CMK (cell line): ENCODE measurements at regions not wholly inside any gene's neighbourhood (a gene's known extent, or its start where the extent isn't known, plus 50 kb on each side); places are given as distances from the start of the nearest gene placed in this dataset.

Experiments
- DNase-seq: peaks from one replicate; pipeline ENCODE4 v3.0.0-alpha.2; 2010; ENCODE audit warnings: low read depth

- DNase-seq, result no peak
Observed at GRCh38 chr4:135207531-135207930, 1005.9 kb upstream of the PABPC4L start.

DNA sequence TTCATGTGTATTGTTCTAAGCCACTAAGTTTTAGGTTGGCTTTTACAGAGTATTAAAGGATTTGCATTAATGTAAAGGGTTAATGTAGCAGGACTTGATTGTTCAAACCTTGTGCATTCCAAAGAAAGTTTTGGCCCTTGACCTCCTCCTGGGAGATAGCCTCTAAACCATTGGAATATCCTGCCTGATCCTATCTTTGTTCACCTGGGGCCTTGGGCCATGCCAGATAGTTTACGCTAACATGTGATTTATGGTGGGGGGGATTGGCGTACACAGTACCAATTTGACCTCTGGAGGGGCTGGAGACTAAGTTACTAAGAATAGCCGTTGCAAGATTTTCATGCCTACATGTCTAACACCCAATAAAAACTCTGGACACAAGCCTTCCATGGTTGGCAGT is 1002.7 kb upstream of the PABPC4L start:
- DNase-seq, result no peak

- DNase-seq, result no peak
Observed at GRCh38 chr4:135201081-135201480, 999.5 kb upstream of the PABPC4L start.

GRCh38 chr4:135197641-135198040 is 996.1 kb upstream of the PABPC4L start:
- DNase-seq, result no peak

DNA sequence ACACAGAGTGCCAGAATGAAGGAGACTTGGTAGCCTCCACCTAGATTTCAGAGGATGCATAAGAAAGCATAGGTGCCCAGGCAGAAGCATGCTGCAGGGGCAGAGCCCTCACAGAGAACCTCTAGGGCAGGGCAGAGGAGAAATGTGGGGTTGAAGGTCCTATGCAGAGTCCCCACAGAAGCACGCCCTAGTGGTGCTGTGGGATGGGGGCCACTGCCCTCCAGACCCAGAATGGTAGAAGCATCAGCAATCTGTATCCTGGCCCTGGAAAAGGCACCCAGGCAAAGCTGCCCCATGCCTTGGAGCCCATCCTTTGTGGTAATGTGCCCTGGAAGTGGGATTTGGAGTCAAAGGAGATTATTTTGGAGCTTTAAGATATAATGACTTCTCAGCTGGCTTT is 992.9 kb upstream of the PABPC4L start:
- DNase-seq, result no peak

GRCh38 chr4:135192751-135193535 is 991.4 kb upstream of the PABPC4L start:
- no peak for DNase-seq

DNA sequence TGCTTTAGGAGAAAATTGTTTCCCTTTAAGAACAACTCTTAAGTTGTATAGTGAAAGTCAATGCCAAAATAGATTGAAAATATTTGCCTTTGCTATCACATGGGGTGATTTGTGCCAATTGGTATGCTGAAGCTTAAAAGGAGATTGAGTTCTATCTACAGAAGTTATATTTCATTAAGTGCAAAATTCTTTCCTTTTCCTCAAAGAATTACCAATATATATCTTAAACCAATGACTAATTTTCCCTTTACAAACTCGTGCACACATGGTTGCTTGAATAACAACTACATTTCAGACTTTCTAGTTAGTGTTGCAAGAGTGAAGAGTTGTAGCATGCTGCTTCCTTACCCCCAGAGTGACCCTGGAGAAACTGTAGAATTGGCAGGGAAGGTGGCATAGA is 990.0 kb upstream of the PABPC4L start:
- no peak for DNase-seq

DNA sequence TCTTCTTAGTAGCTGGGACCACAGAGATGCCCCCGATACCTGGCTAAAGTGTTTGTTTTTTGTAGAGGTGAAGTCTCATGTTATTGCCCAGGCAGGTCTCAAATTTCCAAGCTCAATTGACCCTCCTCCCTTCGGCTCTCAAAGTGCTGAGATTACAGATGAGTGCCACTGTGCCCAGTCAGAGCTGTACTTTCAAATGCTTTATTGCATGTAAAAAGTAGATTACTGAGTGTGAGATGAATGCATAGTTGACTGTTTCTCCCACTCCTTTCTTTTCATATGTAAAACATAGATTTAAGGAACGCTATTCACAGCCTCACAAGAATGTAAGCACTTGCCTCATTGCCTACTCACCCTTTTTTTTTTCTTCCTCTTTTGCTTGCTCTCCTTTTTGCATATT is 984.4 kb upstream of the PABPC4L start:
- no peak for DNase-seq

DNA sequence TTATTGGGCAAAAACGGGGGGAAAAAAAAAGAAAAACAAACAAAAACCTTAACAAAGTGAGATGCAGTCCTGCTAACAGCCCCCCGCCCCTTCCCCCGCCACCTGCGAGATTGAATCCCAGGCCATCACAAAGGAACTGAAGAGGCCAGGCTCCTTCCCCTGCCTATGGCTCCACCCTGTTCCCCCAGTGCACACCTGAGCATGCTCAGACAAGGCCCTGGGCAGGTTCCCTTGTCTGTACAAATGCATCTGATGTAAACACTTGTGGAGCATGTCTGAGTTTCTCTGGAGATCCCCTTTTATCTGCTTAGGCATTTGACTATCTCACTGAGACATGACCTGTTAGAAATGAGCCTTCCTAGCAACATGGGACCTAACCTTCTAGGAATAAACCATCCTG is 983.7 kb upstream of the PABPC4L start:
- DNase-seq, result no peak

GRCh38 chr4:135184715-135185114 is 983.1 kb upstream of the PABPC4L start:
- no peak for DNase-seq

- DNase-seq, result no peak
Observed at GRCh38 chr4:135177321-135177720, 975.7 kb upstream of the PABPC4L start.

- DNase-seq, result no peak
Observed at GRCh38 chr4:135166661-135167060, 965.1 kb upstream of the PABPC4L start.

DNA sequence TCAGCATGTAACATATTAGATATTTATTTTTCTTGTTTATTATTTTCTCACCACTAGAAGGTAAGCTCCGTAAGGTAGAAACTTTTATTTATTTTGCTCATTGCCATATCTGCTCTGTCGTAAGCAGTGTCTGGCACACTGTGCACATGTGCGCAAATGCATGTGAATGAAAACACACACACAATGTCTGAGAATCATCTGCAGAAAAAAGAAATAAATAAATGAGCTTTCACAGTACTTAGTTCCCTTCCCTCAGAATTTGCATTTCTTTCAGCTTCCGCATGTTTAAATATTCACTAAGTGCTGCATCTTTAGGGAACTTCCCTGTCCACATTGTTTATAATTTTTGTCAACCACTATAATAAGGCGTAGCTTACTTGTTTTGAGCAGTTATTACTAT is 963.0 kb upstream of the PABPC4L start:
- no peak for DNase-seq

DNA sequence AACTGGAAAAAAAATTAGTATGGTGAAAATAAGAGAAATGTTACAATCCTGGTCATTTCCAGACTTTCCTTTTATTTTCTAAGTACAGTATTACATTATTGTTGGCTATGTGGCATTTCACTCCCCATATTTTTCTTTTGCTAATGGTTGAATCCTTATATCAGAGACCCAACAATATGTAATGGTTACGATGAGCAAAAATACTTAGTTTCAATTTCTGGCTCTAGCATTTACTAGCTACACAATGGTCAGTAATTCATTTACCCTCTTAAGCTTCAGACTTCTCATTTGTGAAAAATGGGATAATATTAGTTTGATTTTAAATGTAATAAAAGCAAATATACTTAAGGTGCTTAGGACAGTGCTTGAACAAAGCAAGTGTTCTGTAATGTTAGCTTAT is 942.9 kb upstream of the PABPC4L start:
- DNase-seq, result no peak

- DNase-seq, result no peak
Observed at GRCh38 chr4:135124196-135124595, 922.6 kb upstream of the PABPC4L start.

GRCh38 chr4:135123632-135124031 is 922.0 kb upstream of the PABPC4L start:
- no peak for DNase-seq

DNA sequence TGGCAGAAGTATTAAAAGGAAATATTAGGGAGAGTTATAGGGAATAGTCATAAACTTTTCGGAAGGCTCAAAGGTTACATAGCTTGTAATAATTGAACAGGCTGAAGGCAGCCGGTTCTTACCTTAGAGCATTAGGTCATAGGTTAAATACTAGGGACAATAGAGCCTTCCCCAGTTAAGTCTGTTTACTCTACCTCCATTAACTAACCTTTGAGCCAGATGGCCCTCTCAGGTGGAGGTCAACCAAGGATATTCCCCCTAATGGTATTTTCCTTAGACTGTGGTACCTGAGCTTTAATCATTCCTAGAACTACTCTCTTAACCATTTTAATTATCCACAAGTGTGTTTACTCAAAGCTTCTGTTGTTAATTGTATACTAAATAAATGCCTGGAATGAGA is 920.9 kb upstream of the PABPC4L start:
- no peak for DNase-seq

GRCh38 chr4:135120195-135120594 is 918.6 kb upstream of the PABPC4L start:
- DNase-seq, result no peak

DNA sequence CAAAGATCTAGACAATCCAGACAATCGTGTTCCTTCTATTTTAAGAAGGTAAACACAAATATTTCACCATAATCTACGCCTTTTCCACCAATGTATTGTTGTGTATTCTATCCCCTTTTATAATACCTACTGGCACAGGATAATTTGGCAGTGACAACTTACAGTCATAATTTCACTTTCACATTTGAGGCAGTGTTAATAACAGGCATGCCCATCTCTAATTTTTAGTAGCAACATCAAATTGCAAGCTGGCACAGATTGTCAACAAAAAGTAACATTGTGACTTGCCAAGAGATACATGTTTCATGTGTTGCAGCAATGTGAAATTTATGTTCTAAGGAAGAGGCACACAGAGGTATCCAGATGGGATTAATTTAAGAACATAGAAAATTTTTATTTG is 912.5 kb upstream of the PABPC4L start:
- DNase-seq, result no peak

GRCh38 chr4:135098061-135098460 is 896.5 kb upstream of the PABPC4L start:
- DNase-seq, result no peak

DNA sequence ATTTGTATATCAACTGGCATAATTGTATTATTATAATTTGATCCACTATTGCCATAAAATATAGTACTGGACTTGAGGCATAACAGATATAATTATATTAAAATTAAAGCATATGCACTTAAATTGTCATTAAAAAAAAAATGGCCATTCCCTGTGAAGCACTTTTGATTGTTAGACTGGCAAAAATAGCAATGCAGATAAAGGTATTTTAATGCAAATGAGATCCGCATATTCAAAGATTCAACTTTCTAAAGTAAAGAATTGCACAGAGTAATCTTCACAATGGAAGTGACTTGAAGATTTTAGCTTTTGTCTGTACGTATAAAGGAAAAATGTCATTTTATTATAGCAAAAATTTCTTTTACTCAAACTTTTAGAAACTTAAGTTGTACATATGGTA is 871.8 kb upstream of the PABPC4L start:
- DNase-seq, result no peak

GRCh38 chr4:135072553-135072952 is 871.0 kb upstream of the PABPC4L start:
- no peak for DNase-seq

DNA sequence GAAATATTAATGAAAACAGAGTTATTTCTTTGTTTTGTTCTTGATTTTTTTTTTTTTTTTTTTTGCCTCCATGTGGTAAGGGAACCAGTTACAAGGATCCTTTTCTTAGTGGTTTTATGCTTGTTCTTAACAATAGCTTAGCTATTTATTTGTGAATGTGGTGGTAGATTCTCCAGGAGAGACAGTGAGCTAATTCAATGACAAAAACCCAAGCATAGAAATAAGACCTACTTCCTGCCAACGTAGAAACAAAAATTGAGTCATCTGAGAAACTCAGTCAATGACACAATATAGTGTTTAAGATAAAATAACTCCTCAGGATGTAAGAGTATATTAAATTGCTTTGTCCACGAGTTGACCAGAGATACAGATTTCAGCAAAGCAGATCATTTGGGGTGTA is 863.8 kb upstream of the PABPC4L start:
- no peak for DNase-seq

GRCh38 chr4:135050086-135050717 is 848.6 kb upstream of the PABPC4L start:
- no peak for DNase-seq
